HCT116 (cell line): ENCODE measurements at regions not wholly inside any gene's neighbourhood (a gene's known extent, or its start where the extent isn't known, plus 50 kb on each side); places are given as distances from the start of the nearest gene placed in this dataset.

Experiments used
- ATAC-seq: fragments of 200-7000 bp; cut with Tn5 transposase; 2 replicates; pipeline ENCODE4 v1.9.1; 2020; ENCODE audit warnings: mild to moderate bottlenecking, moderate library complexity
- BruUV-seq: library from RNA; stranded (reverse); fragments of 400-500 nt; replicated peaks from 2 replicates; lab custom pipeline; 2021; lab: Mats Ljungman, UMichigan
- CTCF ChIA-PET: fragments of 300-600 bp; sonication (Branson Sonifier 250); formaldehyde crosslinking; loops from one replicate; lab custom pipeline; 2021; ENCODE audit warnings: antibody characterized with exemption; lab: Charles Lee
- POLR2A ChIA-PET: fragments of 300-600, 350-600 bp; sonication (Branson Sonifier 250); formaldehyde crosslinking; loops from one replicate; lab custom pipeline; 2021; ENCODE audit warnings: antibody characterized with exemption; lab: Charles Lee
- RAD21 ChIA-PET, 2 experiments: fragments of 300-600 bp; sonication (Branson Sonifier 250); formaldehyde crosslinking; loops; one replicate each; lab custom pipeline; 2023; ENCODE audit warnings: low total read pairs in 2 of 2; ENCODE audit not compliant: uncharacterized antibody in 2 of 2, unreplicated experiment in 2 of 2, low non-redundant PET in 1 of 2; lab: Charles Lee
- DNase-seq: peaks from one replicate; pipeline ENCODE4 v3.0.0-alpha.2; 2010; ENCODE audit warnings: low read depth, low spot score
- H2AFZ ChIP-seq: fragments of 200-600 bp; shearing (Covaris generic), sonication (generic); 2 replicates; pipeline ENCODE4 v1.6.1; 2017; ENCODE audit warnings: low read depth, mixed run types, mixed read lengths, antibody characterized with exemption, low read length; ENCODE audit not compliant: poor library complexity, severe bottlenecking
- H3K27ac ChIP-seq: 2 replicates; pipeline ENCODE4 v1.5.1; 2012; ENCODE audit warnings: low read depth, low read length
- H3K27me3 ChIP-seq: fragments of 200-600 bp; sonication (generic); 2 replicates; pipeline ENCODE4 v1.6.1; 2016; ENCODE audit warnings: mixed run types, low read length, mixed read lengths; ENCODE audit not compliant: insufficient read depth
- H3K36me3 ChIP-seq, 2 experiments: fragments of 200-500 bp in 1 of 2; fragments of 200-600 bp in 1 of 2; sonication (Bioruptor generic) in 1 of 2; sonication (generic) in 1 of 2; 2 replicates each; pipeline versions ENCODE4 v1.5.1 to v1.6.1; 2014 to 2016; ENCODE audit warnings: low read length in 2 of 2, inconsistent platforms in 1 of 2, mixed read lengths in 1 of 2, mixed run types in 1 of 2; ENCODE audit not compliant: insufficient read depth in 2 of 2, control insufficient read depth in 1 of 2
- H3K4me1 ChIP-seq, 2 experiments: fragments of 200-600 bp in 1 of 2; sonication (generic) in 1 of 2; 2 replicates each; pipeline versions ENCODE4 v1.5.1 to v1.6.1; 2012 to 2017; ENCODE audit warnings: low read length in 2 of 2, inconsistent platforms in 1 of 2, mild to moderate bottlenecking in 1 of 2, mixed read lengths in 1 of 2, mixed run types in 1 of 2, moderate library complexity in 1 of 2; ENCODE audit not compliant: insufficient read depth in 2 of 2, control insufficient read depth in 1 of 2
- H3K4me2 ChIP-seq: fragments of 200-600 bp; sonication (generic); 2 replicates; pipeline ENCODE4 v1.6.1; 2017; ENCODE audit warnings: mixed run types, low read length, mixed read lengths
- H3K4me3 ChIP-seq, 2 experiments: fragments of 200-600 bp in 1 of 2; sonication (generic) in 1 of 2; replicated peaks in 1 of 2; 2 replicates each; pipeline ENCODE4 v1.5.1; 2011 to 2016; ENCODE audit warnings: low read length in 2 of 2, control low read depth in 1 of 2, low read depth in 1 of 2, mild to moderate bottlenecking in 1 of 2, mixed read lengths in 1 of 2, mixed run types in 1 of 2
- H3K79me2 ChIP-seq: fragments of 200-600 bp; sonication (generic); 2 replicates; pipeline ENCODE4 v1.6.1; 2017; ENCODE audit warnings: mild to moderate bottlenecking, mixed run types, low read length, moderate library complexity, mixed read lengths; ENCODE audit not compliant: insufficient read depth
- H3K9ac ChIP-seq: fragments of 200-600 bp; sonication (generic); 2 replicates; pipeline ENCODE4 v1.6.1; 2016; ENCODE audit warnings: low read length, mixed read lengths
- H3K9me2 ChIP-seq: fragments of 200-600 bp; sonication (generic), shearing (Covaris generic); 2 replicates; pipeline ENCODE4 v1.6.1; 2017; ENCODE audit warnings: mixed run types, mild to moderate bottlenecking, moderate library complexity; ENCODE audit not compliant: insufficient read depth
- H3K9me3 ChIP-seq, 2 experiments: fragments of 200-500 bp in 1 of 2; fragments of 200-600 bp in 1 of 2; sonication (Bioruptor generic) in 1 of 2; sonication (generic) in 1 of 2; 2 replicates each; pipeline ENCODE4 v1.6.1; 2014 to 2017; ENCODE audit warnings: low read length in 2 of 2, mixed read lengths in 2 of 2, inconsistent platforms in 1 of 2, low read depth in 1 of 2, mild to moderate bottlenecking in 1 of 2, mixed run types in 1 of 2, moderate library complexity in 1 of 2; ENCODE audit not compliant: control insufficient read depth in 1 of 2, insufficient read depth in 1 of 2
- H4K20me1 ChIP-seq: fragments of 200-600 bp; sonication (generic), shearing (Covaris generic); 2 replicates; pipeline ENCODE4 v1.6.1; 2017; ENCODE audit warnings: mixed run types, mild to moderate bottlenecking, moderate library complexity; ENCODE audit not compliant: insufficient read depth
- CBX3 ChIP-seq: IDR thresholded peaks from 2 replicates; pipeline ENCODE4 v1.6.1; 2012; ENCODE audit warnings: low read depth
- CEBPB ChIP-seq: IDR thresholded peaks from 2 replicates; pipeline ENCODE4 v1.6.1; 2012; ENCODE audit warnings: low read depth
- EGR1 ChIP-seq: IDR thresholded peaks from 2 replicates; pipeline ENCODE4 v1.6.1; 2012; ENCODE audit warnings: low read depth
- EZH2 ChIP-seq: fragments of 200-600 bp; sonication (generic); IDR thresholded peaks from 2 replicates; pipeline ENCODE4 v1.6.1; 2017; ENCODE audit warnings: antibody characterized with exemption, mixed run types
- EZH2phosphoT487 ChIP-seq: fragments of 200-600 bp; IDR thresholded peaks from 2 replicates; pipeline ENCODE4 v1.6.1; 2018; ENCODE audit warnings: antibody characterized with exemption, borderline replicate concordance
- MAX ChIP-seq: IDR thresholded peaks from 2 replicates; pipeline ENCODE4 v1.6.1; 2012
- POLR2A ChIP-seq: IDR thresholded peaks from 2 replicates; pipeline ENCODE4 v1.7.0; 2011; ENCODE audit warnings: borderline replicate concordance; ENCODE audit not compliant: insufficient read depth, insufficient read length; ENCODE audit errors: extremely low read depth
- POLR2AphosphoS5 ChIP-seq: IDR thresholded peaks from 2 replicates; pipeline ENCODE4 v1.6.1; 2011; ENCODE audit warnings: mild to moderate bottlenecking, low read depth, low read length, moderate library complexity
- RAD21 ChIP-seq: IDR thresholded peaks from 2 replicates; pipeline ENCODE4 v1.6.1; 2012; ENCODE audit warnings: low read depth, mild to moderate bottlenecking
- REST ChIP-seq: IDR thresholded peaks from 2 replicates; pipeline ENCODE4 v1.6.1; 2012; ENCODE audit warnings: low read depth
- SIN3A ChIP-seq: IDR thresholded peaks from 2 replicates; pipeline ENCODE4 v1.6.1; 2012; ENCODE audit warnings: low read depth
- SP1 ChIP-seq: IDR thresholded peaks from 2 replicates; pipeline ENCODE4 v1.6.1; 2012; ENCODE audit warnings: low read depth
- SRF ChIP-seq: IDR thresholded peaks from 2 replicates; pipeline ENCODE4 v1.6.1; 2012; ENCODE audit warnings: low read depth
- ZBTB33 ChIP-seq: IDR thresholded peaks from 2 replicates; pipeline ENCODE4 v1.6.1; 2011; ENCODE audit warnings: mild to moderate bottlenecking, low read length, moderate library complexity; ENCODE audit not compliant: insufficient replicate concordance; ENCODE audit errors: extremely low read depth
- ZNF274 ChIP-seq: fragments of 200-500 bp; sonication (Bioruptor generic); IDR thresholded peaks from 2 replicates; pipeline ENCODE4 v1.6.1; 2014; ENCODE audit warnings: mild to moderate bottlenecking, low read depth, low read length, inconsistent platforms
- intact Hi-C: fragments of 100-400 bp; cut with micrococcal nuclease; formaldehyde crosslinking; loops from 2 replicates; pipeline ENCODE4 v1.10.0; 2022

DNA sequence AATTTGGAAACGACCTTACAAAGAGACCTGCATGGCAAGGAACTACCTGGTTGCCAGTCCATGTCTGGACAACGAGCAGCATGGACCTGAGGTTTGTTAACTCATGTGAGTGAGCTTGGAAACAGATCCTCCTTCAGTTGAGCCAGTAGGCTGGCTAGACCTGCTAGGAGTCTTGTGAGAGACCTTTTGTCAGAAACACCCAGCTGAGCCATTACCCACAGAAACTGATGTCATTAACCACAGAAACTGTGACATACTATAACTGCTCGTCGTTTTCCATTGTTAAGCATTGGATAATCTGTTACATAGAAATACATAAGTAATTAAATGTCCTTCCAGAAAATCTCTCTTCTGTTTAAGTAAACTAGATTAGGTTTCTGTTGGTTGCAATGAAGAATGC, 211.1 kb upstream of the C21orf91 start (continued):
- TF ChIP-seq ZBTB33 = no peak

DNA sequence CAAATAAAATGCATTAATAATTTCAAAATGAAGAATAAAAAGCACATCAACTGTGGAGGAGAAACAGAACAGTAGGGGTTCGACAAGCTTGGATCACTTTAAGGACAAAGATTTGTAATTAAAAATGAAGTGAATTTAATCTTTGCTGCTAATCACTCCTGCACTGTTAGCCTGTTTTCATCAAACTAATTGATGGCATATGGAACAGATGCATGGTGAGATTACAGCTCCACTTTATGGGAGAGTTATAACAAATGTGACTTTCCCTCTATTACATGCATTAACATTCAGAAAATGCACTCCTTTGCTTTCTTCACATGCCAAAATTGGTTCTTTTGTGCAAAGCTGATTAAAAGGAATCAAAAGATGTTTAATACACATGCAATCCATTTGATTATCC, 207.2 kb upstream of the C21orf91 start:
- Histone ChIP-seq H3K4me1 (no peaks in the 10 kb centered on the region), H3K9me3 (peaks cover 5 to 11% of the 10 kb centered on the region in 2 experiments; a peak in 2 of 4 replicates), H2AFZ (no peak overlapping the region), H3K4me3 (no peak overlapping the region), H3K36me3 (no peaks in the 10 kb centered on the region), H4K20me1 (no peaks in the 10 kb centered on the region), H3K4me2 (no peak overlapping the region), H3K27me3 (no peaks in the 10 kb centered on the region), H3K9me2 (no peaks in the 10 kb centered on the region), H3K79me2 (no peaks in the 10 kb centered on the region), H3K27ac (no peak overlapping the region), H3K9ac (no peak overlapping the region)
- CTCF ChIA-PET = no interaction called here
- TF ChIP-seq REST = no peak
- TF ChIP-seq SP1 = no peak
- no peak for TF ChIP-seq POLR2A
- no peak for TF ChIP-seq MAX
- TF ChIP-seq EGR1 = no peak
- TF ChIP-seq POLR2AphosphoS5 = no peak
- TF ChIP-seq ZBTB33 = no peak
- no peak for TF ChIP-seq SIN3A
- TF ChIP-seq RAD21 = no peak
- TF ChIP-seq EZH2 = no peak
- TF ChIP-seq SRF = no peak
- no peak for TF ChIP-seq CBX3
- no peak for TF ChIP-seq ZNF274
- no peak for TF ChIP-seq CEBPB
- TF ChIP-seq EZH2phosphoT487 = no peak
- intact Hi-C loops = no loop called here
- BruUV-seq = no TSS peak
- DNase-seq (no peak), ATAC-seq (no peak)
- POLR2A ChIA-PET = no interaction called here
- RAD21 ChIA-PET = no interaction called here
